NCI-H524 treated with DMSO at 0.1 percent for 48 hours (cell line): ENCODE measurements at regions not wholly inside any gene's neighbourhood (a gene's known extent, or its start where the extent isn't known, plus 50 kb on each side); places are given as distances from the start of the nearest gene placed in this dataset.

ENCODE experiments used
- DNase-seq: peaks from one replicate; lab custom pipeline; 2025; lab: John Stamatoyannopoulos, UW

- DNase-seq, result no peak
Measured at GRCh38 chr1:117809764-117810163, 119.7 kb downstream of the GDAP2 start.

GRCh38 chr1:117810553-117810952 lies 118.9 kb downstream of the GDAP2 start:
- no peak for DNase-seq

- DNase-seq, result no peak
Measured at GRCh38 chr1:117812869-117813511, 116.4 kb downstream of the GDAP2 start.
